Keratinocyte (primary cell): ENCODE measurements at regions not wholly inside any gene's neighbourhood (a gene's known extent, or its start where the extent isn't known, plus 50 kb on each side); places are given as distances from the start of the nearest gene placed in this dataset.

Experiments used
- DNase-seq: peaks from one replicate; pipeline ENCODE4 v3.0.0-alpha.2; 2011; ENCODE audit warnings: low read depth, missing footprints, low spot score
- FAIRE-seq: peaks from 2 replicates; lab custom pipeline; 2011; peaks lifted over from hg19 to GRCh38; lab: Jason Lieb, UNC
- H2AFZ ChIP-seq: 2 replicates; pipeline ENCODE4 v1.6.0; 2012; ENCODE audit warnings: low read length, control low read depth, inconsistent platforms; ENCODE audit not compliant: control insufficient read depth
- H3K27ac ChIP-seq: 2 replicates; pipeline ENCODE4 v1.5.1; 2011; ENCODE audit warnings: low read length; ENCODE audit not compliant: control insufficient read depth, insufficient read depth
- H3K27me3 ChIP-seq: 3 replicates; pipeline ENCODE4 v1.6.0; 2011; ENCODE audit warnings: low read length; ENCODE audit not compliant: control insufficient read depth, insufficient read depth; ENCODE audit errors: extremely low read depth
- H3K36me3 ChIP-seq, 2 experiments: 2 replicates in 1 of 2; 3 replicates in 1 of 2; pipeline ENCODE4 v1.5.1; 2011; ENCODE audit warnings: low read length in 2 of 2, mild to moderate bottlenecking in 1 of 2; ENCODE audit not compliant: control insufficient read depth in 2 of 2, insufficient read depth in 2 of 2; ENCODE audit errors: extremely low read depth in 1 of 2
- H3K4me1 ChIP-seq: 3 replicates; pipeline ENCODE4 v1.5.1; 2011; ENCODE audit warnings: low read length; ENCODE audit not compliant: control insufficient read depth, insufficient read depth; ENCODE audit errors: extremely low read depth
- H3K4me2 ChIP-seq: 3 replicates; pipeline ENCODE4 v1.6.0; 2011; ENCODE audit warnings: low read depth, low read length; ENCODE audit not compliant: control insufficient read depth, insufficient read depth; ENCODE audit errors: extremely low read depth
- H3K4me3 ChIP-seq, 3 experiments: fragments of 200-600 bp in 1 of 3; sonication (generic) in 1 of 3; 2 replicates in 2 of 3; 3 replicates in 1 of 3; pipeline ENCODE4 v1.5.1; 2011 to 2016; ENCODE audit warnings: low read length in 3 of 3, mild to moderate bottlenecking in 3 of 3, control low read depth in 2 of 3, inconsistent platforms in 1 of 3, low read depth in 1 of 3, mixed read lengths in 1 of 3, mixed run types in 1 of 3, moderate library complexity in 1 of 3; ENCODE audit not compliant: control insufficient read depth in 2 of 3, insufficient read depth in 2 of 3; ENCODE audit errors: extremely low read depth in 1 of 3
- H3K79me2 ChIP-seq: 2 replicates; pipeline ENCODE4 v1.6.0; 2012; ENCODE audit warnings: low read length; ENCODE audit not compliant: control insufficient read depth, insufficient read depth
- H3K9ac ChIP-seq: 3 replicates; pipeline ENCODE4 v1.6.0; 2011; ENCODE audit warnings: low read length; ENCODE audit not compliant: control insufficient read depth, insufficient read depth; ENCODE audit errors: extremely low read depth
- H3K9me1 ChIP-seq: 3 replicates; pipeline ENCODE4 v1.6.0; 2011; ENCODE audit warnings: low read length; ENCODE audit not compliant: control insufficient read depth, insufficient read depth; ENCODE audit errors: extremely low read depth
- H3K9me3 ChIP-seq: 2 replicates; pipeline ENCODE4 v1.5.1; 2012; ENCODE audit warnings: low read depth, low read length; ENCODE audit not compliant: control insufficient read depth
- H4K20me1 ChIP-seq: 3 replicates; pipeline ENCODE4 v1.6.0; 2011; ENCODE audit warnings: low read length; ENCODE audit not compliant: control insufficient read depth, insufficient read depth; ENCODE audit errors: extremely low read depth
- EZH2 ChIP-seq: IDR thresholded peaks from one replicate; pipeline ENCODE4 v1.6.1; 2012; ENCODE audit warnings: inconsistent platforms, mild to moderate bottlenecking, low read length, moderate library complexity
- dilution Hi-C: fragments of 300-500 bp; cut with MboI; formaldehyde crosslinking; loops from one replicate; pipeline ENCODE4 v1.7.0; 2020; ENCODE audit warnings: low sequenced_read_pairs; ENCODE audit not compliant: extremely low pct_ligation_motif_present
- TF ChIP-seq, protein P1 (sequence below), 3 experiments: IDR thresholded peaks in 1 of 3; conservative IDR thresholded peaks in 1 of 3; optimal IDR thresholded peaks in 1 of 3; 2 replicates in 2 of 3; 3 replicates in 1 of 3; pipeline versions ENCODE3 to v1.5.1; 2011; ENCODE audit warnings: low read length in 3 of 3, mild to moderate bottlenecking in 3 of 3, moderate library complexity in 2 of 3, control low read depth in 1 of 3, inconsistent platforms in 1 of 3; ENCODE audit not compliant: insufficient read depth in 2 of 3; ENCODE audit errors: extremely low read depth in 1 of 3

DNA sequence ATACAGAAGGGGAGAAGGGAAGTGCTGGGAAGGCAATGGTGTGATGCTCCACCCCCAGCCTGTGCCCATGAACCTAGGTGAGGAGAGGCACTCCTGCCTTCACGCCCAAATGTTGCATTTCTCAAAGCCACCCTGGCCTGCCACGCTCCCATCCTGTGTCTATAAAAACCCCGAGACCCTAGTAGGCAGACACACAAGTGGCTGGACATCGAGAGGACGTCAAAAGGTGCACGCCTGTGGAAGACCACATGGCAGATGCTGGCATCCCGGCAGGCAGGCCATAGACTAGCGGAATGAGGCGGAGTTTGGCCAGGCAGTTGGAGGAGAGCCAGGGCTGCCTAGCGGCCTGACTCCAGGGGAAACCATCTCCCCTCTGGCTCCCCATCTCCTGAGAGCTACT is 1168.5 kb upstream of the ADGRL2 start:
- Histone ChIP-seq H3K9me1 (no peaks in the 10 kb centered on the region), H4K20me1 (no peaks in the 10 kb centered on the region), H3K79me2 (no peaks in the 10 kb centered on the region), H3K36me3 (no peaks in the 10 kb centered on the region), H3K27ac (no peak overlapping the region), H3K4me1 (no peaks in the 10 kb centered on the region), H2AFZ (no peak overlapping the region), H3K4me2 (no peak overlapping the region), H3K27me3 (no peaks in the 10 kb centered on the region), H3K9ac (no peak overlapping the region), H3K9me3 (no peaks in the 10 kb centered on the region), H3K4me3 (no peak overlapping the region)
- dilution Hi-C loops: no loop called here
- FAIRE-seq (no peak), DNase-seq (no peak)
- no peak for TF ChIP-seq EZH2
- TF ChIP-seq, protein P1, sequence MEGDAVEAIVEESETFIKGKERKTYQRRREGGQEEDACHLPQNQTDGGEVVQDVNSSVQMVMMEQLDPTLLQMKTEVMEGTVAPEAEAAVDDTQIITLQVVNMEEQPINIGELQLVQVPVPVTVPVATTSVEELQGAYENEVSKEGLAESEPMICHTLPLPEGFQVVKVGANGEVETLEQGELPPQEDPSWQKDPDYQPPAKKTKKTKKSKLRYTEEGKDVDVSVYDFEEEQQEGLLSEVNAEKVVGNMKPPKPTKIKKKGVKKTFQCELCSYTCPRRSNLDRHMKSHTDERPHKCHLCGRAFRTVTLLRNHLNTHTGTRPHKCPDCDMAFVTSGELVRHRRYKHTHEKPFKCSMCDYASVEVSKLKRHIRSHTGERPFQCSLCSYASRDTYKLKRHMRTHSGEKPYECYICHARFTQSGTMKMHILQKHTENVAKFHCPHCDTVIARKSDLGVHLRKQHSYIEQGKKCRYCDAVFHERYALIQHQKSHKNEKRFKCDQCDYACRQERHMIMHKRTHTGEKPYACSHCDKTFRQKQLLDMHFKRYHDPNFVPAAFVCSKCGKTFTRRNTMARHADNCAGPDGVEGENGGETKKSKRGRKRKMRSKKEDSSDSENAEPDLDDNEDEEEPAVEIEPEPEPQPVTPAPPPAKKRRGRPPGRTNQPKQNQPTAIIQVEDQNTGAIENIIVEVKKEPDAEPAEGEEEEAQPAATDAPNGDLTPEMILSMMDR (optimal IDR thresholded peaks at IDR 0.05 in 1 of 3, IDR thresholded peaks at IDR 0.05 in 1 of 3, conservative IDR thresholded peaks at IDR 0.05 in 1 of 3; ENCODE audit: extremely low read depth in 1 of 3, insufficient read depth in 2 of 3, low read length in 3 of 3): no peak

- no peaks in the 10 kb centered on the region for H3K79me2 ChIP-seq
- no peak for FAIRE-seq
- no peaks in the 10 kb centered on the region for H3K9me1 ChIP-seq
- H2AFZ ChIP-seq: no peak overlapping the region
- H3K9me3 ChIP-seq: no peaks in the 10 kb centered on the region
- H3K4me3 ChIP-seq: no peak overlapping the region
- H3K9ac ChIP-seq: no peak overlapping the region
- no peak overlapping the region for H3K27ac ChIP-seq
- no peaks in the 10 kb centered on the region for H3K4me1 ChIP-seq
- H3K36me3 ChIP-seq: no peaks in the 10 kb centered on the region
- H4K20me1 ChIP-seq: no peaks in the 10 kb centered on the region
- TF ChIP-seq, protein P1 (optimal IDR thresholded peaks at IDR 0.05 in 1 of 3, IDR thresholded peaks at IDR 0.05 in 1 of 3, conservative IDR thresholded peaks at IDR 0.05 in 1 of 3; ENCODE audit: extremely low read depth in 1 of 3, insufficient read depth in 2 of 3, low read length in 3 of 3): no peak
- no peak for TF ChIP-seq EZH2
- no peak for DNase-seq
- H3K4me2 ChIP-seq: no peak overlapping the region
- dilution Hi-C loops: no loop called here
- no peaks in the 10 kb centered on the region for H3K27me3 ChIP-seq
Measured at GRCh38 chr1:80629304-80629837, 1171.4 kb upstream of the ADGRL2 start.
